Sigmoid colon (tissue), 4 donors: ENCODE measurements at regions not wholly inside any gene's neighbourhood (a gene's known extent, or its start where the extent isn't known, plus 50 kb on each side); places are given as distances from the start of the nearest gene placed in this dataset.

Source experiments
- CTCF ChIP-seq, 4 experiments: fragments of 450-650 bp in 3 of 4; fragments of 200-600 bp in 1 of 4; IDR thresholded peaks; one replicate each; pipeline ENCODE4 v1.5.1; 2016 to 2019; ENCODE audit warnings: antibody characterized with exemption in 4 of 4, mild to moderate bottlenecking in 3 of 4, moderate library complexity in 2 of 4
- EP300 ChIP-seq, 4 donors: sonication (generic); formaldehyde crosslinking; IDR thresholded peaks; one replicate each; pipeline ENCODE4 v1.6.1; 2017; ENCODE audit warnings: antibody characterized with exemption in 4 of 4
- POLR2A ChIP-seq, 2 donors: fragments of 450-650 bp; IDR thresholded peaks; one replicate each; pipeline ENCODE4 v1.6.1; 2016; ENCODE audit warnings: antibody characterized with exemption in 2 of 2, mild to moderate bottlenecking in 2 of 2, moderate library complexity in 2 of 2
- POLR2AphosphoS5 ChIP-seq, 4 donors: sonication (generic); formaldehyde crosslinking; IDR thresholded peaks; one replicate each; pipeline ENCODE4 v1.6.1; 2017; ENCODE audit warnings: antibody characterized with exemption in 4 of 4

- TF ChIP-seq POLR2A (IDR thresholded peaks at IDR 0.05) (no peak), CTCF (IDR thresholded peaks at IDR 0.05) (no peak), POLR2AphosphoS5 (IDR thresholded peaks at IDR 0.05) (no peak), EP300 (IDR thresholded peaks at IDR 0.05) (no peak)
Observed at GRCh38 chr9:95720496-95720895, 155.0 kb upstream of the ERCC6L2 start.
